ENCODE measurements at regions not wholly inside any gene's neighbourhood (a gene's known extent, or its start where the extent isn't known, plus 50 kb on each side); places are given as distances from the start of the nearest gene placed in this dataset.
A peak's percentile ranks its signal among the peaks of the same experiment; 100 is the strongest.
"Not testable (repeated sequence)": the region's sequence is repeated elsewhere in the genome, so short reads cannot be mapped to it uniquely, and the experiment has no call there.

DNA sequence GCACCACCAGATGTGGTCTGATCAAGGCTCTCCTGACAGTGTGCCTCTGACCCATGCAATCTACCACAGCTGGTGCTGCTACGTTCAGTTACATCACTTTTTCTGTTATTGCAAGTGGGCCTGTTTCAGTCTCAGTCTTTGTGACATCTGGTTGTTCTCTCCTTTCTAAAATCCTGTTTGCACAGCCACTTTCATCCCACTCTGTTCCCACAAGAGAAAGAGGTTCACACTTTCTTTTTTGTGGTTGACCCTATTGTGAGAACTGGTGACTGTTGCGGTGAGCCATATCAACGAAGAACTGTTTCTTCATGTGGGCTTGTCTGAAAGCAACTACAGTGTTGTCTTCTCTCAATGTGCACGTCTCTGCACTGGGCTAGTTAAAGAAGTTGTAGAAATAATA is 342.8 kb upstream of the ARPP21 start:
- DNase-seq (ENCODE audit: low read depth) = peak; percentile 56
- no peak overlapping the region for H3K4me3 ChIP-seq (ENCODE audit: low read depth, low read length)
- TF ChIP-seq, protein P1, sequence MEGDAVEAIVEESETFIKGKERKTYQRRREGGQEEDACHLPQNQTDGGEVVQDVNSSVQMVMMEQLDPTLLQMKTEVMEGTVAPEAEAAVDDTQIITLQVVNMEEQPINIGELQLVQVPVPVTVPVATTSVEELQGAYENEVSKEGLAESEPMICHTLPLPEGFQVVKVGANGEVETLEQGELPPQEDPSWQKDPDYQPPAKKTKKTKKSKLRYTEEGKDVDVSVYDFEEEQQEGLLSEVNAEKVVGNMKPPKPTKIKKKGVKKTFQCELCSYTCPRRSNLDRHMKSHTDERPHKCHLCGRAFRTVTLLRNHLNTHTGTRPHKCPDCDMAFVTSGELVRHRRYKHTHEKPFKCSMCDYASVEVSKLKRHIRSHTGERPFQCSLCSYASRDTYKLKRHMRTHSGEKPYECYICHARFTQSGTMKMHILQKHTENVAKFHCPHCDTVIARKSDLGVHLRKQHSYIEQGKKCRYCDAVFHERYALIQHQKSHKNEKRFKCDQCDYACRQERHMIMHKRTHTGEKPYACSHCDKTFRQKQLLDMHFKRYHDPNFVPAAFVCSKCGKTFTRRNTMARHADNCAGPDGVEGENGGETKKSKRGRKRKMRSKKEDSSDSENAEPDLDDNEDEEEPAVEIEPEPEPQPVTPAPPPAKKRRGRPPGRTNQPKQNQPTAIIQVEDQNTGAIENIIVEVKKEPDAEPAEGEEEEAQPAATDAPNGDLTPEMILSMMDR (IDR thresholded peaks at IDR 0.05; ENCODE audit: insufficient read depth, low read depth, low read length, missing control alignments) = no peak

DNA sequence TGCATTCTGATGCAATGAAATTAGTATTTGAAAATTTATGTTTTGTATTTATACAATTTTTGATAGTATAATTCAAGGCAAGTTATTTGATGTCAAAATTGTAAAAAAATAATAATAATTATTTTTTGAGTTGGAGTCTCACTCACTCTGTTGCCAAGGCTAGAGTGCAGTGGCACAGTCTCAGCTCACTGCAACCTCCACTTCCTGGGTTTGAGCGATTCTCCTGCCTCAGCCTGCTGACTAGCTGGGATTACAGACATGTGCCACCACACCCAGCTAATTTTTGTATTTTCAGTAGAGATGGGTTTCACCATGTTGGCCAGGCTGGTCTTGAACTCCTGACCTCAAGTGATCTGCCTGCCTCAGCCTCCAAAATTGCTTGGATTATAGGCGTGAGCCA is 342.4 kb upstream of the ARPP21 start:
- DNase-seq (ENCODE audit: low read depth); H3K4me3 ChIP-seq (ENCODE audit: low read depth, low read length): not testable (repeated sequence)

DNA sequence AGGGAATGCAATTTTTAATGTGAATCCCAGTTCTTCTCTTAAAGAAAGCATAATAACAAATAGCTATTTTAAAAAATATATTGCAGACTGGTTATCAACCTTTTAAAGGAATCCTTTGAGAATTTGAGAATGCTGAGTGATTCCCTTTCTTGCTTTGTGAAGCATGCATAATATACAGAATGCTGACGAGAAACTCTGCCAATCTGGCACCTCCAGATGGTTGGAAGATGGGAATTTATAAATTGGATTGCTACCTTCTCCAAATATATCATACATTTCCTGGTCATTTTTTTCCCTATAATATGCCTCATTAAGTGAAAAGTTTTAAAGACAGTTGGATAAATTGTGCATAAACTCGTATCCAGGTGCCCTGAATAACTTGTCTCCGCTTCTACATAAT is 333.9 kb upstream of the ARPP21 start:
- TF ChIP-seq, protein P1 (IDR thresholded peaks at IDR 0.05; ENCODE audit: insufficient read depth, low read depth, low read length, missing control alignments) = no peak
- H3K4me3 ChIP-seq (ENCODE audit: low read depth, low read length) = no peak overlapping the region
- no peak for DNase-seq (ENCODE audit: low read depth)

DNA sequence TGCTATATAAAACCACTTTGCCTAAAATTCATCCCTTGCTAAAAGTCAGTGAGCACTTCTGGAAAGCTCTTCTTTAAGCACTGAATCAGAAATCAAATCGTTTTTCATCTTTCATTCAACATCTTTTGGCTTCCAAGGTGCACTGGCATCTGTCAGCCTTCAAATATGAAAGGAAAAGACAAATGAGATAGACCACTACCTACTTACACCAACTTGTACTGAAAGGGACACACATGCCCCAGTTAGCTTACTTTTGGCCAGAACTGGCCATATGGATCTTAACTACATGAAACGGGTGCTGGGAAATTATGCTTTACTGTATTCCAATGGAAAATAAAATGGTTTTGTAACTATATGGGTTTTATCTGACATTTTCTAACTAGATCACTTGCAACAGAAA is 332.0 kb upstream of the ARPP21 start:
- DNase-seq (ENCODE audit: low read depth) = no peak
- TF ChIP-seq, protein P1 (IDR thresholded peaks at IDR 0.05; ENCODE audit: insufficient read depth, low read depth, low read length, missing control alignments) = no peak
- H3K4me3 ChIP-seq (ENCODE audit: low read depth, low read length) = no peak overlapping the region

DNA sequence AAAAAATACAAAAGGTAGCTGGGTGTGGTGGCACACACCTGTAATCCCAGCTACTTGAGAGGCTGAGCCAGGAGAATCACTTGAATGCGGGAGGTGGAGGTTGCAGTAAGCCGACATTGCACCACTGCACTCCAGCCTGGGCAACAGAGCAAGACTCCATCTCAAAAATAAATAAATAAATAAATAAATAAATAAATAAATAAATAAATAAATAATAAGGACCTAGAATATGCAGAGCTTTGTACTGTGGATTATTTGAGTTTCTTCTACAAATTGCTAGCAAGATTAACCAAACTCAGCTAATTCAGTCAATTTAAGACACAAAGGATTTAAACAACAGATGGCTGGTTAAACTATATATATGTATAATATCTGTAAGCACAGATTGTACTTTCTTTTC is 322.5 kb upstream of the ARPP21 start:
- not testable (repeated sequence) for DNase-seq (ENCODE audit: low read depth); H3K4me3 ChIP-seq (ENCODE audit: low read depth, low read length)

DNA sequence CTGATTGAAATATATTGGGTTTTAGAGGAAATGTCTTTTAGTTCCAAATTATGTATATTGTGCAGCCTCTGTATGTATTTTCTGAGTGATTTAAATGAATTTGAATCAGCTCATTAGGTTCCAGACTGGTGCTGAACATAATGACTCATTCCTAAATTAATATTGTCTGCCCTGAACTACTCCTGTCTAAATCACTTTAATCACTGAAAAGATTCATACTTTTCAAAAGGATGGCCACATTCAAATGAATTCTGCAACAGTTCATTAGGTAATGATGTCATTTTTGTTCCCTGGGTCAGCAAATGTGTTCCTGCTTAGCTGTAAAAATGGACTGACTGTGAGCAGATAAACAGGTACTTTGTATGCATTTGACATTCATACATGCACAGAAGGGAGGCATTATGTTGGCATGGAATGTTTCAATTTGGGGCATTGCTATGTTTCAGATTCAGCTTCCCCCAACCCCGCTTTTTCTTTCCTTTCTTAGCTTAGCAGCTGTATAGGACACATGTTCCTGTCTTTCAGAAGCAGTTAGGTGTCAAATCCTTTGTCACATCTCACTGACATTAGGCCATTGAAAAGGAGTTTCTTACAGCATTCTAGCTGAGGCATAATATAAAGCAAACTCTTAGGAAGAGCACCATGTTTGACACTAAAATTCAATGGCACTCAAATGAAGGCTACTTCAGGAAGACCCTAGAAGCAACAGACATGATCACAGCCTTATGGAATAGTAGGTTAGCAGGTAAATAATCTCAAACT is 318.5 kb upstream of the ARPP21 start:
- no peak overlapping the region for H3K4me3 ChIP-seq (ENCODE audit: low read depth, low read length)
- TF ChIP-seq, protein P1 (IDR thresholded peaks at IDR 0.05; ENCODE audit: insufficient read depth, low read depth, low read length, missing control alignments) = no peak
- no peak for DNase-seq (ENCODE audit: low read depth)

DNA sequence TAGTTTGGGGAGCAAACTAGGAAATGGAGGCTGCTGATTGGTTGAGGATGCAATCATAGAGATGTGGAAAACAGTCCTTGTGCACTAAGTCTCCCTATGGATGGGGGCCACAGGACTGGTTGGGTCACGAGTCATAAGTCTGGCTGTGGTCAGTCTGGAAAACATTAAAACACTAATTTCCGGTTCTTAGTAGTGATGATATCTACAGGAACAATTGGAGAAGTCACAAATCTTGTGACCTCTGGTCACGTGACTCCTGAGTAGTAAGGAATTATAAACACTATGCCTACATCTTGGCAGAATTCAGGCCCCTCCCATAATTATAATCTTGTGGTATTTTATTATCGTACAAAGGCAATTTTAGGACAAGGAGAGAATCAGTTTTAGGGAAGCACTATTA is 317.3 kb upstream of the ARPP21 start:
- TF ChIP-seq, protein P1 (IDR thresholded peaks at IDR 0.05; ENCODE audit: insufficient read depth, low read depth, low read length, missing control alignments) = no peak
- H3K4me3 ChIP-seq (ENCODE audit: low read depth, low read length) = no peak overlapping the region
- no peak for DNase-seq (ENCODE audit: low read depth)

DNA sequence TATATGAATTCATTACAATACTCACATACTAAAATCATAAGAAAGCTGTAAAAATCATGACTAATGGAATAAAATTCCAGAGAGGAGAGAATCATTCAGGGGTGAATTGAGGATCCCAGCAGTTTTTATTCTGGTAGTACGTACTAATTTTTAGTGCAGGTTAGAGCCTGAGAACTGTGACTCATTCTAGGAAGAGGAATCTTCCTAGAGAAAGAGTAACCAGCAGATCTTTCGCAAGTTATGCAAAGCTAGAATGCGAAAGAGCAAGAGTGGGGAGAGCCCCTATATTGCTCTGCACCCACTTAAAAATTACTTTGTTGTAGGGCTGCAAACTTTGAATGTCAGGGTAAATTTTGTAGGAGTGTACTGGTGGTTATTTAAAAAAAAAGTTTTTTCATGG is 303.6 kb upstream of the ARPP21 start:
- H3K4me3 ChIP-seq (ENCODE audit: low read depth, low read length) = no peak overlapping the region
- no peak for DNase-seq (ENCODE audit: low read depth)
- TF ChIP-seq, protein P1 (IDR thresholded peaks at IDR 0.05; ENCODE audit: insufficient read depth, low read depth, low read length, missing control alignments) = no peak
